Transverse colon (tissue), 4 donors: ENCODE measurements at regions not wholly inside any gene's neighbourhood (a gene's known extent, or its start where the extent isn't known, plus 50 kb on each side); places are given as distances from the start of the nearest gene placed in this dataset.

ENCODE experiments used
- DNase-seq: peaks from one replicate; pipeline ENCODE4 v3.0.0-alpha.2; 2019
- H3K27ac ChIP-seq, 4 donors: fragments of 200-600 bp; sonication (generic); 2 replicates each; pipeline ENCODE4 v1.5.1; 2016 to 2018; ENCODE audit warnings: inconsistent platforms in 4 of 4
- H3K27me3 ChIP-seq: fragments of 200-600 bp; sonication (generic); 2 replicates; pipeline ENCODE4 v1.5.1; 2017; ENCODE audit warnings: inconsistent platforms
- H3K36me3 ChIP-seq, 4 donors: fragments of 200-600 bp; sonication (generic); 2 replicates each; pipeline ENCODE4 v1.5.1; 2017 to 2019; ENCODE audit warnings: inconsistent platforms in 4 of 4
- H3K4me1 ChIP-seq, 4 donors: fragments of 200-600 bp; sonication (generic); 2 replicates each; pipeline ENCODE4 v1.5.1; 2017 to 2020; ENCODE audit warnings: inconsistent platforms in 4 of 4
- H3K4me3 ChIP-seq, 4 donors: fragments of 200-600 bp; sonication (generic); 1 replicate in 1 of 4; 2 replicates in 3 of 4; pipeline versions ENCODE4 v1.5.1 to v1.6.1; 2017 to 2019; ENCODE audit warnings: inconsistent platforms in 4 of 4
- H3K9me3 ChIP-seq, 2 donors: fragments of 200-600 bp; sonication (generic); 2 replicates each; pipeline ENCODE4 v1.5.1; 2017 to 2019; ENCODE audit warnings: inconsistent platforms in 2 of 2
- EP300 ChIP-seq: sonication (generic); formaldehyde crosslinking; IDR thresholded peaks from one replicate; pipeline ENCODE4 v1.6.1; 2017; ENCODE audit warnings: antibody characterized with exemption, low read depth
- POLR2A ChIP-seq: fragments of 450-650 bp; IDR thresholded peaks from one replicate; pipeline ENCODE4 v1.6.1; 2016; ENCODE audit warnings: antibody characterized with exemption, mild to moderate bottlenecking, moderate library complexity
- POLR2AphosphoS5 ChIP-seq, 3 donors: sonication (generic); formaldehyde crosslinking; IDR thresholded peaks; one replicate each; pipeline ENCODE4 v1.6.1; 2016; ENCODE audit warnings: antibody characterized with exemption in 3 of 3
- WGBS, 2 donors: methylation state at CpG; one replicate each; pipeline ENCODE4 v1.1.5; 2018; ENCODE audit warnings: low coverage in 1 of 2; 5-methylcytosine and 5-hydroxymethylcytosine counted together
- in situ Hi-C, 4 donors: fragments of 200-750 bp; cut with MboI; loops; one replicate each; pipeline versions ENCODE4 v1.15.0 to v1.15.1; 2017; ENCODE audit warnings: low sequenced_read_pairs in 3 of 4, low pct_ligation_motif_present in 1 of 4, low pct_unique_long_range_greater_than_20kb in 1 of 4
- intact Hi-C: fragments of 100-400 bp; cut with DNase I; formaldehyde crosslinking; loops from one replicate; pipeline ENCODE4 v1.15.1; 2023; ENCODE audit warnings: low total_unique reads
- TF ChIP-seq, protein P1 (sequence below), 5 experiments: fragments of 200-600 bp in 3 of 5; fragments of 450-650 bp in 2 of 5; sonication (generic) in 3 of 5; IDR thresholded peaks; 1 replicate in 2 of 5; 2 replicates in 3 of 5; pipeline ENCODE4 v1.5.1; 2016 to 2017; ENCODE audit warnings: antibody characterized with exemption in 5 of 5, inconsistent platforms in 3 of 5, mild to moderate bottlenecking in 2 of 5, moderate library complexity in 1 of 5

GRCh38 chr6:169906688-169907418 lies 155.4 kb downstream of the ERMARD start:
- Histone ChIP-seq H3K36me3 (no peaks in the 10 kb centered on the region), H3K4me3 (no peak overlapping the region), H3K4me1 (no peaks in the 10 kb centered on the region), H3K27me3 (no peaks in the 10 kb centered on the region), H3K9me3 (no peaks in the 10 kb centered on the region), H3K27ac (no peak overlapping the region)
- in situ Hi-C loops (no loop called here), intact Hi-C loops (no loop called here)
- TF ChIP-seq, protein P1, sequence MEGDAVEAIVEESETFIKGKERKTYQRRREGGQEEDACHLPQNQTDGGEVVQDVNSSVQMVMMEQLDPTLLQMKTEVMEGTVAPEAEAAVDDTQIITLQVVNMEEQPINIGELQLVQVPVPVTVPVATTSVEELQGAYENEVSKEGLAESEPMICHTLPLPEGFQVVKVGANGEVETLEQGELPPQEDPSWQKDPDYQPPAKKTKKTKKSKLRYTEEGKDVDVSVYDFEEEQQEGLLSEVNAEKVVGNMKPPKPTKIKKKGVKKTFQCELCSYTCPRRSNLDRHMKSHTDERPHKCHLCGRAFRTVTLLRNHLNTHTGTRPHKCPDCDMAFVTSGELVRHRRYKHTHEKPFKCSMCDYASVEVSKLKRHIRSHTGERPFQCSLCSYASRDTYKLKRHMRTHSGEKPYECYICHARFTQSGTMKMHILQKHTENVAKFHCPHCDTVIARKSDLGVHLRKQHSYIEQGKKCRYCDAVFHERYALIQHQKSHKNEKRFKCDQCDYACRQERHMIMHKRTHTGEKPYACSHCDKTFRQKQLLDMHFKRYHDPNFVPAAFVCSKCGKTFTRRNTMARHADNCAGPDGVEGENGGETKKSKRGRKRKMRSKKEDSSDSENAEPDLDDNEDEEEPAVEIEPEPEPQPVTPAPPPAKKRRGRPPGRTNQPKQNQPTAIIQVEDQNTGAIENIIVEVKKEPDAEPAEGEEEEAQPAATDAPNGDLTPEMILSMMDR (IDR thresholded peaks at IDR 0.05) = no peak
- no peak for TF ChIP-seq POLR2AphosphoS5 (IDR thresholded peaks at IDR 0.05)
- no peak for TF ChIP-seq EP300
- TF ChIP-seq POLR2A = no peak
- WGBS, 2 donors = 80 to 87% methylated on average over 2 to 12 of the region's 13 CpGs
- no peak for DNase-seq

DNA sequence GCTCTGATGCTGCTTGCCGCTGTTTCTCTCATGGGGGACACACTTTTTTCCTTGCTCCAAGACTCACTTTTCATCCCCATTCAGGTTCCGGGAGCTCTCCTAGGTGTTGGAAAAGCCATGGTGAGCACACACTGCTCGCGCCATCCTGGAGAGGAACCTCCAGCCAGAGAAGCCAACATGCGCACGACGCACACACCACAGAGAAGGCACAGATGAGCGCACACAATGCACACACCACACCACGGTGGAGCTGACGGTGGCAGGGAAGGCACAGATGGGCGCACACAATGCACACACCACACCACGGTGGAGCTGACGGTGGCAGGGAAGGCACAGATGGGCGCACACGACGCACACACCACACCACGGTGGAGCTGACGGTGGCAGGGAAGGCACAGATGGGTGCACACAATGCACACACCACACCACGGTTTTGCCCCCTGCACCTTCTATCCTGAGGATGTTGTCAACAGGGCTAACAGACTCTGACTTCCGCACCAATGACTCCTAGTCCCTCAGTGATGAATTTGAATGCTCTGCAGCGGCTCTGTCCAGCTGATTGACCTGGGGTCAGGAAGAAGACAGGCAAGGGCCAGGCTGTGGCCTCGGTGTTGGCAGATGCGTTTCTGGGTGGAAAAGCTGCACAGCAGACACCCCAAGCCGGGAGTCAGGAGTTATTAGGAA lies 154.7 kb downstream of the ERMARD start:
- Histone ChIP-seq H3K36me3 (no peaks in the 10 kb centered on the region), H3K9me3 (no peaks in the 10 kb centered on the region), H3K27ac (no peak overlapping the region), H3K27me3 (no peaks in the 10 kb centered on the region), H3K4me3 (no peak overlapping the region), H3K4me1 (no peaks in the 10 kb centered on the region)
- 84% methylated on average over 24 of the region's 24 CpGs; no CpG with 5 or more reads in 1 of the 2 donors for WGBS, 2 donors
- TF ChIP-seq, protein P1 (IDR thresholded peaks at IDR 0.05) = no peak
- TF ChIP-seq POLR2A (no peak), POLR2AphosphoS5 (IDR thresholded peaks at IDR 0.05) (no peak), EP300 (no peak)
- DNase-seq = no peak
- intact Hi-C loops = no loop called here
- in situ Hi-C loops = no loop called here

DNA sequence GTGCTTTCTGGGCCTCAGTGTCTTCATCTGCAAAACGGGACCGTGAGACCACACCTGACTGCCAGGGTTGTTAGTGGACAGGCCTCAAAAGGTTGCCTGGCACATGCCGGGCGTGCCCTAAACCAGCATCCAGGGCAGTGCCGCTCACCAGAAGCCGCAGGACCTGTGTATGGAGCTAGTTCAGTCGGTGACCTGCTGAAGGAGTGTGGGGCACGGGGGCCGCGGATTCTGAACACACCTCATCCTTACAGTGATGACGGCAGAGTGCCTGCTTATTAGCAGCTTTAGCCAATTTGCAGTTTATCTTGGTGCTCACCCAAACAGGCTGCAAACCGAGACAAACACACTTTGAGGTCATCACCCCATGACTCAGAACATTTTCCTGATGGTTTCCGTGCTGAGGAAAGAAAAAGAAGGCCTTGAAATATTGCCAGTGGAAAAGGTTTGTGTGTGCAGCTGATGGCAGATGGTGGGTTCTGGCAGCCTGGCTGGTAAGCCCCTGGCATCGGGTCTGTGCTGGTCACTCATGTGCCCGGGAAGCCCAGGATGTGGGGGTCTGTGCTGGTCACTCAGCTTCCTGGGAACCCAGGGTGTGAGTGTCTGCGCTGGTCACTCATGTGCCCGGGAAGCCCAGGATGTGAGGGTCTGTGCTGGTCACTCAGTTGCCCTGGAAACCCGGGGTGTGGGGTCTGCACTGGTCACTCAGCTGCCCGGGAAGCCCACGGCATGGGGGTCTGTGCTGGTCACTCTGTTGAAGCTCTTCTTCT lies 153.8 kb downstream of the ERMARD start:
- intact Hi-C loops = no loop called here
- no peak overlapping the region for H3K4me3 ChIP-seq
- TF ChIP-seq POLR2AphosphoS5 (IDR thresholded peaks at IDR 0.05) (peak in 2 of 3 donors; percentile 51 to 53), EP300 (no peak)
- WGBS, 2 donors = 51 to 61% methylated on average over 8 to 20 of the region's 20 CpGs
- no peaks in the 10 kb centered on the region for H3K4me1 ChIP-seq
- DNase-seq = no peak
- no peaks in the 10 kb centered on the region for H3K27me3 ChIP-seq
- H3K27ac ChIP-seq = no peak overlapping the region
- no peaks in the 10 kb centered on the region for H3K36me3 ChIP-seq
- in situ Hi-C loops = no loop called here
- H3K9me3 ChIP-seq = no peaks in the 10 kb centered on the region

DNA sequence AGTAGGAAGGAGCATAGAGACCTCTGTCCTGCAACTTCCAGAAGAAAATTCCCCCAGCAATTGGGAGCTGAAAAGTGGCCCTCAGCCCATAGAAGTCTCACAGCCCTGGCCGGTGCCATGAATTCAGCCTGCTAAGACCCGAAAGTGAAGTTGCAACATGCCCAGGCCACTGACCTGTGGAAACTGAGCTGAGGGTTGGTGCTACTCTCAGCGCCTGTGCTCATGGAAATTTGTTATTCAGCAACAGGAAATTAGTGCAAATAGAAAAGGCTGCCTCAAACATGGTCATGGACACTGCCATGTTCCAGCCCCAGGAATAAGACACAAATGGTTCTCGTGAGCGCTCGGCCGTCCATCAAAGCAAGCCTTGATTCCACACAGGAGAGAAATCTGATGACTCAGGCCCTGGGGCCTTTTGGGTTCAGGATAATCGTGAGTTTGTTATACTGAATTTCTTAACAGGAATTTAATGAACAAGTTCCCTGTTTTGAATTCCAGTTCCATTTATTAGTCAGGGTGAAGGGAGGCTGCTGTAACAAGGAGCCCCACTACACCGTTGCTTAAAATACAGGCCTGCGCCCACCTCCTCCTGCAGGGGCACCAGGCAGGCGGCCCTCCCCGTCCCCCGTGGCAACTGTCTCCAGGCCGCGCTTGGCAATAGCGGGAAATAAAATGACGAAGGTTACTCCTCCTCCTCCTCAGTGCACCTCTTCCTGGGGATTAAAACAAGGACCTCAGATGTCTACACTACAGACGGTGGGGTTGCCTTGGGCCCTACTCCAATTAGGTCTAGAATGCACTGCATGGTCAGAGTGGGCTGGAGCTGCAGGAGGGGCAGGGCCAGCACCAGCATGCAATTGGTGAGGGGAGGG lies 152.9 kb downstream of the ERMARD start:
- TF ChIP-seq POLR2A = no peak
- TF ChIP-seq, protein P1 (IDR thresholded peaks at IDR 0.05) = no peak
- TF ChIP-seq EP300 = no peak
- no peak for TF ChIP-seq POLR2AphosphoS5 (IDR thresholded peaks at IDR 0.05)
- H3K27me3 ChIP-seq = no peaks in the 10 kb centered on the region
- in situ Hi-C loops (no loop called here), intact Hi-C loops (no loop called here)
- H3K9me3 ChIP-seq = no peaks in the 10 kb centered on the region
- H3K36me3 ChIP-seq = no peaks in the 10 kb centered on the region
- H3K27ac ChIP-seq = no peak overlapping the region
- no peaks in the 10 kb centered on the region for H3K4me1 ChIP-seq
- 91 to 100% methylated on average over 2 to 18 of the region's 18 CpGs for WGBS, 2 donors
- no peak for DNase-seq
- H3K4me3 ChIP-seq = no peak overlapping the region
